ENCODE measurements at regions not wholly inside any gene's neighbourhood (a gene's known extent, or its start where the extent isn't known, plus 50 kb on each side); places are given as distances from the start of the nearest gene placed in this dataset.

GRCh38 chr20:43863821-43864544 is 50.7 kb upstream of the TOX2 start:
- Histone ChIP-seq H3K27me3 (replicated peaks in 1 of 4; ENCODE audit: control extremely low read depth in 1 of 4, control insufficient read depth in 3 of 4, insufficient read depth in 4 of 4, low read length in 3 of 4) (peaks cover 0 to 3% (median 0%) of the 10 kb centered on the region in 4 experiments), H3K9me3 (ENCODE audit: control extremely low read depth in 1 of 3, control insufficient read depth in 2 of 3, insufficient read depth in 1 of 3, low read length in 2 of 3) (no peaks in the 10 kb centered on the region), H2AFZ (ENCODE audit: insufficient read depth, low read depth, low read length, poor library complexity, severe bottlenecking) (no peak overlapping the region), H4K20me1 (ENCODE audit: control insufficient read depth, insufficient read depth, low read length, poor library complexity, severe bottlenecking) (no peaks in the 10 kb centered on the region), H3K9ac (ENCODE audit: low read length) (no peak overlapping the region), H3K79me2 (ENCODE audit: control insufficient read depth, insufficient read depth, low read length) (no peaks in the 10 kb centered on the region), H3K4me3 (ENCODE audit: control extremely low read depth in 1 of 5, extremely low read depth in 1 of 5, insufficient read depth in 1 of 5, low read depth in 2 of 5, low read length in 4 of 5) (no peak overlapping the region), H3K36me3 (replicated peaks in 1 of 2; ENCODE audit: control extremely low read depth in 1 of 2, control insufficient read depth in 1 of 2, extremely low read depth in 1 of 2, insufficient read depth in 2 of 2, low read length in 1 of 2) (no peaks in the 10 kb centered on the region), H3K4me2 (replicated peaks; ENCODE audit: low read depth, low read length, poor library complexity, severe bottlenecking) (no peak overlapping the region), H3K27ac (ENCODE audit: low read length in 2 of 2) (no peak overlapping the region), H3K4me1 (ENCODE audit: control insufficient read depth in 2 of 2, insufficient read depth in 2 of 2, low read length in 2 of 2) (no peaks in the 10 kb centered on the region)
- WGBS (ENCODE audit: insufficient coverage), result 100% methylated on average over 2 of the region's 10 CpGs
- Mint-ChIP-seq H3K4me3 (no peak overlapping the region), H3K27me3 (peaks cover 5% of the 10 kb centered on the region), H3K9me3 (ENCODE audit: insufficient read depth) (no peaks in the 10 kb centered on the region), H3K4me1 (no peaks in the 10 kb centered on the region), H3K27ac (no peak overlapping the region)
- ChIA-PET CTCF (no interaction called here), POLR2A (no interaction called here)
- TF ChIP-seq CTCF (IDR thresholded peaks at IDR 0.05) (no peak), EZH2 (IDR thresholded peaks at IDR 0.05; ENCODE audit: borderline replicate concordance, insufficient read depth, low read depth, low read length, poor library complexity, severe bottlenecking) (no peak)
- ATAC-seq (ENCODE audit: low read depth) (no peak), DNase-seq (no peak)
- intact Hi-C loops (cut with micrococcal nuclease), result no loop called here

GRCh38 chr20:43863330-43863729 is 51.3 kb upstream of the TOX2 start:
- Histone ChIP-seq H4K20me1 (ENCODE audit: control insufficient read depth, insufficient read depth, low read length, poor library complexity, severe bottlenecking) (no peaks in the 10 kb centered on the region), H3K27me3 (replicated peaks in 1 of 4; ENCODE audit: control extremely low read depth in 1 of 4, control insufficient read depth in 3 of 4, insufficient read depth in 4 of 4, low read length in 3 of 4) (peaks cover 0 to 3% (median 0%) of the 10 kb centered on the region in 4 experiments), H3K4me1 (ENCODE audit: control insufficient read depth in 2 of 2, insufficient read depth in 2 of 2, low read length in 2 of 2) (no peaks in the 10 kb centered on the region), H3K9me3 (ENCODE audit: control extremely low read depth in 1 of 3, control insufficient read depth in 2 of 3, insufficient read depth in 1 of 3, low read length in 2 of 3) (no peaks in the 10 kb centered on the region), H3K79me2 (ENCODE audit: control insufficient read depth, insufficient read depth, low read length) (no peaks in the 10 kb centered on the region), H3K4me2 (replicated peaks; ENCODE audit: low read depth, low read length, poor library complexity, severe bottlenecking) (no peak overlapping the region), H3K36me3 (replicated peaks in 1 of 2; ENCODE audit: control extremely low read depth in 1 of 2, control insufficient read depth in 1 of 2, extremely low read depth in 1 of 2, insufficient read depth in 2 of 2, low read length in 1 of 2) (no peaks in the 10 kb centered on the region), H3K4me3 (ENCODE audit: control extremely low read depth in 1 of 5, extremely low read depth in 1 of 5, insufficient read depth in 1 of 5, low read depth in 2 of 5, low read length in 4 of 5) (no peak overlapping the region), H2AFZ (ENCODE audit: insufficient read depth, low read depth, low read length, poor library complexity, severe bottlenecking) (no peak overlapping the region), H3K27ac (ENCODE audit: low read length in 2 of 2) (no peak overlapping the region), H3K9ac (ENCODE audit: low read length) (no peak overlapping the region)
- POLR2A ChIA-PET, result no interaction called here
- Mint-ChIP-seq H3K27ac (no peak overlapping the region), H3K27me3 (peaks cover 5% of the 10 kb centered on the region), H3K4me3 (no peak overlapping the region), H3K4me1 (no peaks in the 10 kb centered on the region), H3K9me3 (ENCODE audit: insufficient read depth) (no peaks in the 10 kb centered on the region)
- intact Hi-C loops (cut with micrococcal nuclease), result no loop called here
- TF ChIP-seq CTCF (IDR thresholded peaks at IDR 0.05), result no peak
- no peak for TF ChIP-seq EZH2 (IDR thresholded peaks at IDR 0.05; ENCODE audit: borderline replicate concordance, insufficient read depth, low read depth, low read length, poor library complexity, severe bottlenecking)
- CTCF ChIA-PET, result no interaction called here
- no peak for ATAC-seq (ENCODE audit: low read depth)
- DNase-seq, result no peak
- 79% methylated on average over 9 of the region's 12 CpGs for WGBS (ENCODE audit: insufficient coverage)
